ENCODE measurements at regions not wholly inside any gene's neighbourhood (a gene's known extent, or its start where the extent isn't known, plus 50 kb on each side); places are given as distances from the start of the nearest gene placed in this dataset.

- DNase-seq (ENCODE audit: low read depth), result no peak
Observed at GRCh38 chrX:39638526-39638925, 459.2 kb downstream of the BCOR start.

GRCh38 chrX:39639871-39640270, 457.9 kb downstream of the BCOR start:
- DNase-seq (ENCODE audit: low read depth), result no peak

- DNase-seq (ENCODE audit: low read depth), result no peak
Observed at GRCh38 chrX:39640866-39641265, 456.9 kb downstream of the BCOR start.

- DNase-seq (ENCODE audit: low read depth), result no peak
Observed at GRCh38 chrX:39642071-39642470, 455.7 kb downstream of the BCOR start.

GRCh38 chrX:39643550-39643949, 454.2 kb downstream of the BCOR start:
- no peak for DNase-seq (ENCODE audit: low read depth)

- DNase-seq (ENCODE audit: low read depth), result no peak
Observed at GRCh38 chrX:39645178-39645895, 452.4 kb downstream of the BCOR start.

GRCh38 chrX:39648548-39649254, 449.1 kb downstream of the BCOR start:
- no peak for DNase-seq (ENCODE audit: low read depth)

GRCh38 chrX:39650768-39651347, 446.9 kb downstream of the BCOR start:
- no peak for DNase-seq (ENCODE audit: low read depth)

GRCh38 chrX:39652336-39652735, 445.4 kb downstream of the BCOR start:
- peak; percentile 4 for DNase-seq (ENCODE audit: low read depth)

- DNase-seq (ENCODE audit: low read depth), result no peak
Observed at GRCh38 chrX:39653691-39654090, 444.1 kb downstream of the BCOR start.

GRCh38 chrX:39654183-39654925, 443.4 kb downstream of the BCOR start:
- no peak for DNase-seq (ENCODE audit: low read depth)

GRCh38 chrX:39654952-39655351, 442.8 kb downstream of the BCOR start:
- no peak for DNase-seq (ENCODE audit: low read depth)

GRCh38 chrX:39661116-39661907, 436.4 kb downstream of the BCOR start:
- no peak for DNase-seq (ENCODE audit: low read depth)

GRCh38 chrX:39665830-39666518, 431.8 kb downstream of the BCOR start:
- DNase-seq (ENCODE audit: low read depth), result no peak

- DNase-seq (ENCODE audit: low read depth), result no peak
Observed at GRCh38 chrX:39667191-39667590, 430.6 kb downstream of the BCOR start.

- no peak for DNase-seq (ENCODE audit: low read depth)
Observed at GRCh38 chrX:39667736-39668482, 429.8 kb downstream of the BCOR start.

- DNase-seq (ENCODE audit: low read depth), result no peak
Observed at GRCh38 chrX:39669668-39670067, 428.1 kb downstream of the BCOR start.

GRCh38 chrX:39670281-39670680, 427.5 kb downstream of the BCOR start:
- no peak for DNase-seq (ENCODE audit: low read depth)

- no peak for DNase-seq (ENCODE audit: low read depth)
Observed at GRCh38 chrX:39672405-39672804, 425.4 kb downstream of the BCOR start.

GRCh38 chrX:39674490-39675161, 423.1 kb downstream of the BCOR start:
- no peak for DNase-seq (ENCODE audit: low read depth)

Data from T follicular helper cell (primary cell).